K562 (cell line): ENCODE measurements at regions not wholly inside any gene's neighbourhood (a gene's known extent, or its start where the extent isn't known, plus 50 kb on each side); places are given as distances from the start of the nearest gene placed in this dataset.

ENCODE experiments used
- ATAC-seq: fragments of 200-7000 bp; cut with Tn5 transposase; 3 replicates; pipeline ENCODE4 v1.9.1; 2020; ENCODE audit warnings: moderate library complexity
- BruUV-seq: library from RNA; stranded (reverse); fragments of 400-500 nt; replicated peaks from 2 replicates; lab custom pipeline; 2021; lab: Mats Ljungman, UMichigan
- CTCF ChIA-PET: fragments of 300-600 bp; formaldehyde crosslinking; extraction: SDS; loops from one replicate; lab custom pipeline; 2021; ENCODE audit warnings: low intra/inter-chr PET ratio; lab: Yijun Ruan, JAX
- POLR2A ChIA-PET: fragments of 300-600, 350-650 bp; sonication (Branson Sonifier 250); formaldehyde crosslinking; extraction: SDS; loops from one replicate; lab custom pipeline; 2021; ENCODE audit warnings: antibody characterized with exemption, inconsistent platforms; lab: Yijun Ruan, JAX
- DNase-seq, 4 experiments: peaks; one replicate each; pipeline versions ENCODE4 v3.0.0 to v3.0.0-alpha.2; 2011 to 2018; ENCODE audit warnings: low spot score in 3 of 4, mixed read lengths in 3 of 4; ENCODE audit errors: extremely low read depth in 1 of 4
- FAIRE-seq: peaks from 2 replicates; lab custom pipeline; 2011; peaks lifted over from hg19 to GRCh38; lab: Jason Lieb, UNC
- H2AFZ ChIP-seq: 2 replicates; pipeline ENCODE4 v1.6.0; 2011; ENCODE audit warnings: low read depth, low read length, control low read depth, inconsistent platforms
- H3K27ac ChIP-seq: fragments of 200-600 bp; 3 replicates; pipeline ENCODE4 v1.8.0; 2011; ENCODE audit warnings: low read depth, mild to moderate bottlenecking, control low read depth, inconsistent platforms, low read length, moderate library complexity, mixed read lengths; ENCODE audit errors: extremely low read depth
- H3K27me3 ChIP-seq, 2 experiments: fragments of 300-600 bp in 1 of 2; 2 replicates in 1 of 2; 3 replicates in 1 of 2; pipeline versions ENCODE4 v1.6.0 to v1.8.0; 2011; ENCODE audit warnings: inconsistent platforms in 2 of 2, low read length in 2 of 2, mild to moderate bottlenecking in 1 of 2, mixed read lengths in 1 of 2, moderate library complexity in 1 of 2; ENCODE audit not compliant: control insufficient read depth in 2 of 2, insufficient read depth in 2 of 2
- H3K36me3 ChIP-seq: fragments of 300-600 bp; 3 replicates; pipeline ENCODE4 v1.8.0; 2011; ENCODE audit warnings: mild to moderate bottlenecking, low read length, inconsistent platforms; ENCODE audit not compliant: control insufficient read depth, insufficient read depth
- H3K4me1 ChIP-seq, 2 experiments: fragments of 200-600 bp in 1 of 2; replicated peaks in 1 of 2; 2 replicates in 1 of 2; 3 replicates in 1 of 2; pipeline versions ENCODE4 v1.5.1 to v1.8.0; 2011; ENCODE audit warnings: inconsistent platforms in 2 of 2, low read length in 2 of 2, mild to moderate bottlenecking in 1 of 2, mixed read lengths in 1 of 2, moderate library complexity in 1 of 2; ENCODE audit not compliant: control insufficient read depth in 2 of 2, insufficient read depth in 2 of 2
- H3K4me2 ChIP-seq: 2 replicates; pipeline ENCODE4 v1.6.1; 2011; ENCODE audit warnings: low read length, control low read depth, inconsistent platforms, mixed read lengths; ENCODE audit not compliant: insufficient read depth
- H3K4me3 ChIP-seq: fragments of 200-600 bp; sonication (generic), shearing (Covaris generic); 2 replicates; pipeline ENCODE4 v1.5.1; 2016; ENCODE audit warnings: control low read depth, inconsistent platforms
- H3K79me2 ChIP-seq: fragments of 200-600 bp; 3 replicates; pipeline ENCODE4 v1.8.0; 2011; ENCODE audit warnings: low read length, inconsistent platforms; ENCODE audit not compliant: control insufficient read depth, insufficient read depth
- H3K9ac ChIP-seq, 2 experiments: 2 replicates each; pipeline versions ENCODE4 v1.6.0 to v1.6.1; 2011; ENCODE audit warnings: low read depth in 2 of 2, low read length in 2 of 2, control low read depth in 1 of 2, inconsistent platforms in 1 of 2, mild to moderate bottlenecking in 1 of 2, mixed read lengths in 1 of 2; ENCODE audit not compliant: insufficient read depth in 1 of 2
- H3K9me1 ChIP-seq: one replicate; pipeline ENCODE4 v1.6.0; 2011; ENCODE audit warnings: inconsistent platforms, mild to moderate bottlenecking, low read length, moderate library complexity; ENCODE audit not compliant: control insufficient read depth, insufficient read depth
- H3K9me3 ChIP-seq: replicated peaks from 2 replicates; pipeline ENCODE4 v1.5.1; 2011; ENCODE audit warnings: low read depth, low read length, inconsistent platforms; ENCODE audit not compliant: control insufficient read depth, insufficient read depth
- H4K20me1 ChIP-seq: replicated peaks from 2 replicates; pipeline ENCODE4 v1.6.1; 2011; ENCODE audit warnings: low read length, inconsistent platforms, mixed read lengths; ENCODE audit not compliant: control insufficient read depth, insufficient read depth
- ARID1B ChIP-seq: fragments of 450-650 bp; IDR thresholded peaks from 2 replicates; pipeline ENCODE4 v1.6.1; 2016; ENCODE audit warnings: antibody characterized with exemption, mild to moderate bottlenecking, inconsistent platforms
- CC2D1A ChIP-seq: fragments of 450-650 bp; IDR thresholded peaks from 2 replicates; pipeline ENCODE4 v1.6.1; 2017; ENCODE audit warnings: mild to moderate bottlenecking
- EP300 ChIP-seq: IDR thresholded peaks from 2 replicates; pipeline ENCODE4 v1.6.1; 2012; ENCODE audit warnings: low read length, improper control_type of control experiment
- HIVEP1 ChIP-seq: fragments of 250-450 bp; sonication (Bioruptor Pico); IDR thresholded peaks from 2 replicates; pipeline ENCODE4 v1.4.0; 2020; ENCODE audit warnings: mild to moderate bottlenecking
- LEF1 ChIP-seq: fragments of 450-650 bp; IDR thresholded peaks from 2 replicates; pipeline ENCODE4 v1.6.1; 2016; ENCODE audit warnings: mild to moderate bottlenecking
- MBD2 ChIP-seq: sonication (generic); IDR thresholded peaks from 2 replicates; pipeline ENCODE4 v1.6.1; 2016; ENCODE audit warnings: low read depth, borderline replicate concordance
- MYC ChIP-seq, 2 experiments: fragments of 250-450 bp in 1 of 2; sonication (Bioruptor Pico) in 1 of 2; IDR thresholded peaks; 2 replicates each; pipeline versions ENCODE4 v1.5.1 to v1.6.1; 2012 to 2021; ENCODE audit warnings: low read depth in 2 of 2, borderline replicate concordance in 1 of 2, improper control_type of control experiment in 1 of 2, low read length in 1 of 2, mild to moderate bottlenecking in 1 of 2, moderate library complexity in 1 of 2
- PHB ChIP-seq: fragments of 250-450 bp; sonication (Bioruptor Pico); IDR thresholded peaks from 2 replicates; pipeline ENCODE4 v1.5.0; 2021
- PHF8 ChIP-seq: fragments of 200-600 bp; sonication (generic); IDR thresholded peaks from 2 replicates; pipeline ENCODE4 v1.6.1; 2012; ENCODE audit warnings: mixed run types, mild to moderate bottlenecking, inconsistent platforms, low read length, moderate library complexity, borderline replicate concordance
- RCOR1 ChIP-seq, 2 experiments: IDR thresholded peaks; 2 replicates each; pipeline ENCODE4 v1.6.1; 2012; ENCODE audit warnings: low read depth in 2 of 2, low read length in 2 of 2, borderline replicate concordance in 1 of 2, improper control_type of control experiment in 1 of 2
- USF2 ChIP-seq: sonication (generic); formaldehyde crosslinking; IDR thresholded peaks from 2 replicates; pipeline ENCODE4 v1.5.0; 2020; ENCODE audit warnings: missing genetic modification reagents
- WHSC1 ChIP-seq: IDR thresholded peaks from one replicate; pipeline ENCODE4 v1.6.1; 2012; ENCODE audit warnings: low read length, control low read depth, inconsistent platforms
- ZFPM2 ChIP-seq: fragments of 250-450 bp; sonication (Bioruptor Pico); IDR thresholded peaks from 2 replicates; pipeline ENCODE4 v1.5.1; 2022; ENCODE audit warnings: mild to moderate bottlenecking
- ZNF124 ChIP-seq: sonication (generic); formaldehyde crosslinking; IDR thresholded peaks from 2 replicates; pipeline ENCODE4 v1.8.1; 2022; ENCODE audit warnings: missing genetic modification reagents
- ZNF165 ChIP-seq: fragments of 250-450 bp; sonication (Bioruptor Pico); IDR thresholded peaks from 2 replicates; pipeline ENCODE4 v1.4.0; 2020; ENCODE audit warnings: borderline replicate concordance
- WGBS: fragments of 100-300 bp; shearing (Covaris generic); methylation state at CpG from one replicate; pipeline ENCODE4 v1.1.6; 2016; ENCODE audit warnings: low coverage, mixed read lengths; ENCODE audit not compliant: insufficient coverage; ENCODE audit errors: missing lambda C conversion rate; 5-methylcytosine and 5-hydroxymethylcytosine counted together
- in situ Hi-C: fragments of 300-500 bp; cut with MboI; formaldehyde crosslinking; loops from 4 replicates; pipeline ENCODE4 v1.15.0; 2018; ENCODE audit warnings: inconsistent platforms, mixed read lengths
- intact Hi-C: fragments of 100-400 bp; cut with micrococcal nuclease; formaldehyde crosslinking; loops from 2 replicates; pipeline ENCODE4 v1.14.2; 2022

GRCh38 chr6:112680091-112680490 lies 333.0 kb downstream of the RFPL4B start:
- ChIA-PET POLR2A (interaction anchor here (1.0 kb wide), 1 partner anchor 8 kb away, joined by 3 read pairs; no protein-coding TSS in a partner anchor), CTCF (no interaction called here)
- DNase-seq, result no peak
- in situ Hi-C loops, result no loop called here
- no peaks in the 10 kb centered on the region for H3K4me1 ChIP-seq
- H3K4me2 ChIP-seq, result no peak overlapping the region
- no peak for ATAC-seq
- no peaks in the 10 kb centered on the region for H3K9me3 ChIP-seq
- H3K9me1 ChIP-seq, result no peaks in the 10 kb centered on the region
- no peaks in the 10 kb centered on the region for H4K20me1 ChIP-seq
- H3K79me2 ChIP-seq, result no peaks in the 10 kb centered on the region
- TF ChIP-seq EP300 (no peak), ARID1B (no peak), MBD2 (no peak), USF2 (no peak)
- no peak overlapping the region for H2AFZ ChIP-seq
- H3K9ac ChIP-seq, result no peak overlapping the region
- no peak for FAIRE-seq
- no TSS peak for BruUV-seq
- no peaks in the 10 kb centered on the region for H3K36me3 ChIP-seq
- no peaks in the 10 kb centered on the region for H3K27me3 ChIP-seq
- no peak overlapping the region for H3K27ac ChIP-seq
- intact Hi-C loops, result no loop called here
- H3K4me3 ChIP-seq, result no peak overlapping the region

GRCh38 chr6:112682071-112682470 lies 334.9 kb downstream of the RFPL4B start:
- intact Hi-C loops (no loop called here), in situ Hi-C loops (no loop called here)
- ATAC-seq (no peak), DNase-seq (no peak), FAIRE-seq (no peak)
- no peaks in the 10 kb centered on the region for H3K9me1 ChIP-seq
- H4K20me1 ChIP-seq, result no peaks in the 10 kb centered on the region
- CTCF ChIA-PET, result no interaction called here
- no peak overlapping the region for H3K4me2 ChIP-seq
- POLR2A ChIA-PET, result no interaction called here
- no peaks in the 10 kb centered on the region for H3K9me3 ChIP-seq
- H3K27me3 ChIP-seq, result no peaks in the 10 kb centered on the region
- H3K79me2 ChIP-seq, result no peaks in the 10 kb centered on the region
- no peaks in the 10 kb centered on the region for H3K4me1 ChIP-seq
- WGBS, result 22% methylated on average over 5 of the region's 5 CpGs
- H3K9ac ChIP-seq, result no peak overlapping the region
- BruUV-seq, result no TSS peak
- H3K36me3 ChIP-seq, result no peaks in the 10 kb centered on the region
- H2AFZ ChIP-seq, result no peak overlapping the region
- H3K27ac ChIP-seq, result no peak overlapping the region
- H3K4me3 ChIP-seq, result no peak overlapping the region
- TF ChIP-seq MYC (IDR thresholded peaks at IDR 0.05; ENCODE audit: low read depth, low read length) (no peak), MYC (CRISPR knock-in tag; IDR thresholded peaks at IDR 0.05; ENCODE audit: borderline replicate concordance, low read depth) (no peak), LEF1 (no peak), ZFPM2 (CRISPR knock-in tag) (no peak), ZNF124 (no peak), PHF8 (no peak), WHSC1 (no peak), PHB (no peak), ZNF165 (CRISPR knock-in tag) (no peak), HIVEP1 (CRISPR knock-in tag) (no peak), CC2D1A (no peak), RCOR1 (IDR thresholded peaks at IDR 0.05; ENCODE audit: borderline replicate concordance in 1 of 2, low read depth in 2 of 2, low read length in 2 of 2) (no peak)
